ENCODE measurements at regions not wholly inside any gene's neighbourhood (a gene's known extent, or its start where the extent isn't known, plus 50 kb on each side); places are given as distances from the start of the nearest gene placed in this dataset.

DNA sequence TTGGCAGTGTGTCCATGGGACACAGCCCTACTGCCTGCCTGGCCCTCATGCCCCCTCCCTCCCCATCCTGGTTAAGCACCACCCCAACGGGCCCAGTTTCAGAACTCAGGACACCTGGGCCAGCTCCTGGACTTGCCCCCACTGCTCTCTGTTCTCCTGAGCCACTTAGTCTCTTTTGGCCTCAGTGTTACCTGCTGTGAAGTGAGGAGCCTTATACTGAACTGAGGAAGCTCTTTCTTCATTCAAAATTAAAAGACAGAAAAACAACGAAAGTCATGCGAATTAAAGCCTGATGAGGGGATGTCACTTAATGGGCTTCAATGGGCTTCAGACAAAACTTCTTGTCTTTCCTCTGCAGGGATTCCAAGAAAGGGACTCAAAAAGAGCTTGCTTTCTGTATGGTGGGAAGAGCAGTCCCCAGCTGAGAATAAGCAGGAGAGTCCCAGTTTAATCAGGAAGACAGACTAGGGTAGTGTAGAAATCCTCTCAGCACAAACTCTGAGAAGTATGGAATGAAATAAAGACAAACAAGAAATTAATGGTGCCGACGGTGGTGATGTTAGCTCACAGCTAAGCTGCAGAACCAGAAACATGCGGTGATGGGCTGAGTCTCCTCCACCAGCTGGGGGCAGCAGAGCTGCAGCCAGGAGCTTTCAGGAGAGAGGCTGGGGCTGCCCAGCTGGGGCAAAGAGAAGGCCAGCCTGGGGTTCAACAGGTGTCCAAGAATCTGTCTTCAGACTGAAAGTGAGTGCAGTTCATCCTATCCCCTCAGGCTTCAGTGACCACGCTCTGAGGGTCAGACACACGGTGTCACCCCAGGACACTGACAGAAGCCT lies 101.0 kb downstream of the GGTLC2 start:
- TF ChIP-seq, protein P1, sequence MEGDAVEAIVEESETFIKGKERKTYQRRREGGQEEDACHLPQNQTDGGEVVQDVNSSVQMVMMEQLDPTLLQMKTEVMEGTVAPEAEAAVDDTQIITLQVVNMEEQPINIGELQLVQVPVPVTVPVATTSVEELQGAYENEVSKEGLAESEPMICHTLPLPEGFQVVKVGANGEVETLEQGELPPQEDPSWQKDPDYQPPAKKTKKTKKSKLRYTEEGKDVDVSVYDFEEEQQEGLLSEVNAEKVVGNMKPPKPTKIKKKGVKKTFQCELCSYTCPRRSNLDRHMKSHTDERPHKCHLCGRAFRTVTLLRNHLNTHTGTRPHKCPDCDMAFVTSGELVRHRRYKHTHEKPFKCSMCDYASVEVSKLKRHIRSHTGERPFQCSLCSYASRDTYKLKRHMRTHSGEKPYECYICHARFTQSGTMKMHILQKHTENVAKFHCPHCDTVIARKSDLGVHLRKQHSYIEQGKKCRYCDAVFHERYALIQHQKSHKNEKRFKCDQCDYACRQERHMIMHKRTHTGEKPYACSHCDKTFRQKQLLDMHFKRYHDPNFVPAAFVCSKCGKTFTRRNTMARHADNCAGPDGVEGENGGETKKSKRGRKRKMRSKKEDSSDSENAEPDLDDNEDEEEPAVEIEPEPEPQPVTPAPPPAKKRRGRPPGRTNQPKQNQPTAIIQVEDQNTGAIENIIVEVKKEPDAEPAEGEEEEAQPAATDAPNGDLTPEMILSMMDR (IDR thresholded peaks at IDR 0.05), result peak in 3 of 5 experiments; percentile 13 to 47 (median 19)
- no peak for TF ChIP-seq POLR2A (IDR thresholded peaks at IDR 0.05)
